ENCODE measurements at regions not wholly inside any gene's neighbourhood (a gene's known extent, or its start where the extent isn't known, plus 50 kb on each side); places are given as distances from the start of the nearest gene placed in this dataset.

DNA sequence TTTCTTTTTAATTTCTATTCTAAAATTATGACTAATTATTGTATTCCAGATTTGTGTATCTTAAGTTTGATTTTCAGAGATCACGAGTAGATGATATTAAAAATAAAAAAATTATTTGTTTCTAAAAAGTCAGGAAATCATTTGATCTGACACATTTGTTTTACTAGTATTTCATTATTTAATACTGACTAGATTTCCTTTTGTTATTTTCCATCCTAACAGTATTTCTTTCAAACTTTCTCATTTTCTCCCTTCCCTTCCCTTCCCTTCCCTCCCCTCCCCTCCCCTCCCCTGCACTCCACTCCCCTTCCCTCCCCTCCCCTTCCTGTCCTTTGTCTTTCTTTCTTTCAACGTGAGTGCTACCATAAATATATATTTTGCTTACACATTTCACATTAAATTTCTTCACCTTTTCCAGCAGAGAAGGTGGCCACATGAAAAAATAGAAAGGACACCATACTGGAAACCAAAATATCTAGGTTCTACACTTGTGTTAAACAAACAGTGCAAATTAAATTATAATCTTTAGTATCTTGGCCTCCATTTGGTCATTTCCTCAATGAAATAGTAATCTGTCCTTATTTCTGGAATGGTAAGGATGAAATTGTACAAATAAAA, 1412.7 kb upstream of the IGFBP7 start:
- POLR2A ChIA-PET, result no interaction called here
- no peak overlapping the region for H3K9ac ChIP-seq (ENCODE audit: control insufficient read depth, insufficient read depth, low read length)
- SMC1A ChIA-PET (ENCODE audit: uncharacterized antibody, unreplicated experiment), result no interaction called here
- H3K27me3 ChIP-seq (replicated peaks in 1 of 2; ENCODE audit: control insufficient read depth in 2 of 2, insufficient read depth in 2 of 2, low read length in 1 of 2), result no peaks in the 10 kb centered on the region
- no peaks in the 10 kb centered on the region for H3K36me3 ChIP-seq (ENCODE audit: control insufficient read depth in 2 of 2, insufficient read depth in 2 of 2, low read length in 1 of 2)
- no peaks in the 10 kb centered on the region for H3K9me3 ChIP-seq (replicated peaks; ENCODE audit: control insufficient read depth, insufficient read depth, low read length)
- no peak overlapping the region for H3K4me3 ChIP-seq
- no TSS peak for BruUV-seq (replicated peaks)
- no peak for FAIRE-seq
- in situ Hi-C loops (cut with MboI) (no loop called here), intact Hi-C loops (cut with micrococcal nuclease; ENCODE audit: unreplicated experiment) (no loop called here)
- H2AFZ ChIP-seq (ENCODE audit: control insufficient read depth, low read depth, low read length), result no peak overlapping the region
- TF ChIP-seq ZSCAN29 (IDR thresholded peaks at IDR 0.05) (no peak), RAD21 (IDR thresholded peaks at IDR 0.05; ENCODE audit: insufficient read depth, low read depth, low read length) (no peak), YY1 (IDR thresholded peaks at IDR 0.05; ENCODE audit: low read depth, low read length) (no peak), LARP7 (IDR thresholded peaks at IDR 0.05) (no peak), HDAC2 (IDR thresholded peaks at IDR 0.05) (no peak), ASH2L (IDR thresholded peaks at IDR 0.05; ENCODE audit: borderline replicate concordance, low read depth) (no peak), MEF2A (IDR thresholded peaks at IDR 0.05; ENCODE audit: insufficient read depth, low read depth, low read length) (no peak), GATAD2B (conservative IDR thresholded peaks at IDR 0.05; ENCODE audit: low read depth) (no peak), IRF4 (IDR thresholded peaks at IDR 0.05; ENCODE audit: low read depth, low read length) (no peak), RAD51 (IDR thresholded peaks at IDR 0.05) (no peak), FOXM1 (IDR thresholded peaks at IDR 0.05; ENCODE audit: low read depth, low read length) (no peak), BCL11A (IDR thresholded peaks at IDR 0.05; ENCODE audit: low read depth, low read length) (no peak), TAF1 (IDR thresholded peaks at IDR 0.05; ENCODE audit: borderline replicate concordance, low read depth, low read length) (no peak), BHLHE40 (IDR thresholded peaks at IDR 0.05; ENCODE audit: borderline replicate concordance in 1 of 2, low read depth in 2 of 2, low read length in 1 of 2) (no peak), ETV6 (conservative IDR thresholded peaks at IDR 0.05 in 1 of 2, IDR thresholded peaks at IDR 0.05 in 1 of 2; ENCODE audit: borderline replicate concordance in 1 of 2, low read depth in 1 of 2) (no peak), SIN3A (IDR thresholded peaks at IDR 0.05; ENCODE audit: low read depth, low read length) (no peak)
- TF ChIP-seq, protein P1, sequence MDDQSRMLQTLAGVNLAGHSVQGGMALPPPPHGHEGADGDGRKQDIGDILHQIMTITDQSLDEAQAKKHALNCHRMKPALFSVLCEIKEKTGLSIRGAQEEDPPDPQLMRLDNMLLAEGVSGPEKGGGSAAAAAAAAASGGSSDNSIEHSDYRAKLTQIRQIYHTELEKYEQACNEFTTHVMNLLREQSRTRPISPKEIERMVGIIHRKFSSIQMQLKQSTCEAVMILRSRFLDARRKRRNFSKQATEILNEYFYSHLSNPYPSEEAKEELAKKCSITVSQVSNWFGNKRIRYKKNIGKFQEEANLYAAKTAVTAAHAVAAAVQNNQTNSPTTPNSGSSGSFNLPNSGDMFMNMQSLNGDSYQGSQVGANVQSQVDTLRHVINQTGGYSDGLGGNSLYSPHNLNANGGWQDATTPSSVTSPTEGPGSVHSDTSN (IDR thresholded peaks at IDR 0.05; ENCODE audit: insufficient replicate concordance, low read depth, low read length), result no peak
- TF ChIP-seq, protein P2, sequence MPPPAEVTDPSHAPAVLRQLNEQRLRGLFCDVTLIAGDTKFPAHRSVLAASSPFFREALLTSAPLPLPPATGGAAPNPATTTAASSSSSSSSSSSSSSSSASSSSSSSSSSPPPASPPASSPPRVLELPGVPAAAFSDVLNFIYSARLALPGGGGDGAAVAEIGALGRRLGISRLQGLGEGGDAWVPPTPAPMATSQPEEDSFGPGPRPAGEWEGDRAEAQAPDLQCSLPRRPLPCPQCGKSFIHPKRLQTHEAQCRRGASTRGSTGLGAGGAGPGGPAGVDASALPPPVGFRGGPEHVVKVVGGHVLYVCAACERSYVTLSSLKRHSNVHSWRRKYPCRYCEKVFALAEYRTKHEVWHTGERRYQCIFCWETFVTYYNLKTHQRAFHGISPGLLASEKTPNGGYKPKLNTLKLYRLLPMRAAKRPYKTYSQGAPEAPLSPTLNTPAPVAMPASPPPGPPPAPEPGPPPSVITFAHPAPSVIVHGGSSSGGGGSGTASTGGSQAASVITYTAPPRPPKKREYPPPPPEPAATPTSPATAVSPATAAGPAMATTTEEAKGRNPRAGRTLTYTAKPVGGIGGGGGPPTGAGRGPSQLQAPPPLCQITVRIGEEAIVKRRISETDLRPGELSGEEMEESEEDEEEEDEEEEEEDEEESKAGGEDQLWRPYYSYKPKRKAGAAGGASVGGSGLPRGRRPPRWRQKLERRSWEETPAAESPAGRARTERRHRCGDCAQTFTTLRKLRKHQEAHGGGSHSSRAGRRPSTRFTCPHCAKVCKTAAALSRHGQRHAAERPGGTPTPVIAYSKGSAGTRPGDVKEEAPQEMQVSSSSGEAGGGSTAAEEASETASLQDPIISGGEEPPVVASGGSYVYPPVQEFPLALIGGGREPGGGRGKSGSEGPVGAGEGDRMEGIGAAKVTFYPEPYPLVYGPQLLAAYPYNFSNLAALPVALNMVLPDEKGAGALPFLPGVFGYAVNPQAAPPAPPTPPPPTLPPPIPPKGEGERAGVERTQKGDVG (CRISPR knock-in tag; IDR thresholded peaks at IDR 0.05), result no peak
- RAD21 ChIA-PET (ENCODE audit: unreplicated experiment), result no interaction called here
- 2% methylated on average over 2 of the region's 2 CpGs for WGBS (ENCODE audit: insufficient coverage, insufficient replicate concordance, low lambda C conversion rate, missing lambda C conversion rate)
- CTCF ChIA-PET, result no interaction called here
- no peaks in the 10 kb centered on the region for H3K79me2 ChIP-seq (ENCODE audit: control insufficient read depth, insufficient read depth, low read length)
- no peak overlapping the region for H3K27ac ChIP-seq (ENCODE audit: control insufficient read depth, insufficient read depth)
- H3K4me2 ChIP-seq (ENCODE audit: control insufficient read depth, insufficient read depth), result no peak overlapping the region
- no peaks in the 10 kb centered on the region for H3K4me1 ChIP-seq (ENCODE audit: control insufficient read depth, insufficient read depth, low read length)
- no peak for ATAC-seq
- DNase-seq (ENCODE audit: low read depth, low spot score), result no peak
- H4K20me1 ChIP-seq (ENCODE audit: control insufficient read depth, insufficient read depth), result no peaks in the 10 kb centered on the region

All from GM12878 (cell line).